Colonic mucosa (tissue), 4 donors: ENCODE measurements at regions not wholly inside any gene's neighbourhood (a gene's known extent, or its start where the extent isn't known, plus 50 kb on each side); places are given as distances from the start of the nearest gene placed in this dataset.

Experiments used
- DNase-seq: peaks from one replicate; pipeline ENCODE4 v3.0.0-alpha.2; 2020
- H3K27ac ChIP-seq: fragments of 200-600 bp; one replicate; pipeline ENCODE4 v1.8.0; 2021
- H3K27me3 ChIP-seq: fragments of 200-600 bp; one replicate; pipeline ENCODE4 v1.8.0; 2021
- H3K36me3 ChIP-seq: fragments of 200-600 bp; one replicate; pipeline ENCODE4 v1.8.0; 2021
- H3K4me1 ChIP-seq: fragments of 200-600 bp; one replicate; pipeline ENCODE4 v1.8.0; 2021; ENCODE audit warnings: mild to moderate bottlenecking
- H3K4me3 ChIP-seq: fragments of 200-600 bp; one replicate; pipeline ENCODE4 v1.8.0; 2021
- H3K9ac ChIP-seq, 2 donors: one replicate each; pipeline ENCODE4 v1.7.0; 2013; ENCODE audit warnings: control low read depth in 2 of 2, low read depth in 2 of 2, low read length in 2 of 2
- H3K9me3 ChIP-seq: fragments of 200-600 bp; one replicate; pipeline ENCODE4 v1.8.0; 2021
- intact Hi-C: fragments of 100-400 bp; cut with DNase I; formaldehyde crosslinking; loops from one replicate; pipeline ENCODE4 v1.14.1; 2022
- TF ChIP-seq, protein P1 (sequence below): fragments of 200-600 bp; IDR thresholded peaks from one replicate; pipeline ENCODE4 v1.8.0; 2022; ENCODE audit warnings: antibody characterized with exemption, mild to moderate bottlenecking
- donor health status: healthy.
- donor health status: DM: no; HTN: no; CAD: no.
- donor health status: DM: no; HTN: no; CAD: no.

DNA sequence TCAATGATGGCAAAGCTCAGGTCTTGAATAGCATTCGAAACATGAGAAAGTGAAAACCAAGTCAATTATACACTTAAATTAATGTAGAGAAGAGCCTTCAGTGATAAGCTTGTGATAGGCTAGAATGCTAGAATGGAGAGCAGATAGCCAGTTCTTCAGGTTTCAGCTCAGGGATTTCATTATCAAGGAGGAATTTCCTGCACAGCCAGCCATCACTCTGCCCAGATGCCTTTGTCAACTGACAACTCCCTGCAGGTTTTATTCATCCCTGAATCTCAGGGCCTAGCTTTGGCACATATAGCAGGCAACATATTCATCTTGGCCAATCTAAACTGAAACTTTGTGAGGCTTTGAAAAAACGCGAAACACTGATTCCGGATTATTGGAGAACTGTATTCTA, 199.3 kb upstream of the CDH6 start:
- no peaks in the 10 kb centered on the region for H3K9me3 ChIP-seq
- H3K9ac ChIP-seq: no peak overlapping the region
- TF ChIP-seq, protein P1, sequence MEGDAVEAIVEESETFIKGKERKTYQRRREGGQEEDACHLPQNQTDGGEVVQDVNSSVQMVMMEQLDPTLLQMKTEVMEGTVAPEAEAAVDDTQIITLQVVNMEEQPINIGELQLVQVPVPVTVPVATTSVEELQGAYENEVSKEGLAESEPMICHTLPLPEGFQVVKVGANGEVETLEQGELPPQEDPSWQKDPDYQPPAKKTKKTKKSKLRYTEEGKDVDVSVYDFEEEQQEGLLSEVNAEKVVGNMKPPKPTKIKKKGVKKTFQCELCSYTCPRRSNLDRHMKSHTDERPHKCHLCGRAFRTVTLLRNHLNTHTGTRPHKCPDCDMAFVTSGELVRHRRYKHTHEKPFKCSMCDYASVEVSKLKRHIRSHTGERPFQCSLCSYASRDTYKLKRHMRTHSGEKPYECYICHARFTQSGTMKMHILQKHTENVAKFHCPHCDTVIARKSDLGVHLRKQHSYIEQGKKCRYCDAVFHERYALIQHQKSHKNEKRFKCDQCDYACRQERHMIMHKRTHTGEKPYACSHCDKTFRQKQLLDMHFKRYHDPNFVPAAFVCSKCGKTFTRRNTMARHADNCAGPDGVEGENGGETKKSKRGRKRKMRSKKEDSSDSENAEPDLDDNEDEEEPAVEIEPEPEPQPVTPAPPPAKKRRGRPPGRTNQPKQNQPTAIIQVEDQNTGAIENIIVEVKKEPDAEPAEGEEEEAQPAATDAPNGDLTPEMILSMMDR: no peak
- intact Hi-C loops: no loop called here
- no peak overlapping the region for H3K27ac ChIP-seq
- H3K27me3 ChIP-seq: no peaks in the 10 kb centered on the region
- no peaks in the 10 kb centered on the region for H3K36me3 ChIP-seq
- no peak overlapping the region for H3K4me3 ChIP-seq
- no peaks in the 10 kb centered on the region for H3K4me1 ChIP-seq
- no peak for DNase-seq

GRCh38 chr5:30991462-30991861, 202.0 kb upstream of the CDH6 start:
- Histone ChIP-seq H3K27ac (no peak overlapping the region), H3K36me3 (no peaks in the 10 kb centered on the region), H3K27me3 (no peaks in the 10 kb centered on the region), H3K4me1 (no peaks in the 10 kb centered on the region), H3K9me3 (no peaks in the 10 kb centered on the region), H3K4me3 (no peak overlapping the region), H3K9ac (no peak overlapping the region)
- TF ChIP-seq, protein P1: no peak
- intact Hi-C loops: no loop called here
- DNase-seq: no peak

DNA sequence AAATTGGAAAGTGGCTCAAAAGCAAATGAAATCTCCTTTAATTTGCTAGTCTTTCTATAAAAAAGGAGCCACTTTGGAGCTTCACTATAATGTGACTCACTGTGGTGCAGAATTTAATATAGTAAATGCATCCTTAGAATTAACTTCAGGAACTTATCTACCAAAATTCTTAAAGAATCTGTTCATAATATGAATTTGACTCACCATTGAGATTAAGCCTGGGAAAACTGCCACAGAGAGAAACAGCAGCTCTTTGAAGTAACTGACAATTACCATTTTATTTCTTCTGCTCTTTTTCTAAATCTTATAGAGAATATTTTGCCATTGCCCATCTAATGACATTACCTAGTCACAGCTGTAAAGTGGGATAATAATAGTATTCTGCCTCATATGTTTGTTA, 211.9 kb upstream of the CDH6 start:
- DNase-seq: no peak
- Histone ChIP-seq H3K9ac (no peak overlapping the region), H3K4me3 (no peak overlapping the region), H3K27ac (no peak overlapping the region), H3K27me3 (no peaks in the 10 kb centered on the region), H3K9me3 (no peaks in the 10 kb centered on the region), H3K4me1 (no peaks in the 10 kb centered on the region), H3K36me3 (no peaks in the 10 kb centered on the region)
- TF ChIP-seq, protein P1: no peak
- intact Hi-C loops: no loop called here

DNA sequence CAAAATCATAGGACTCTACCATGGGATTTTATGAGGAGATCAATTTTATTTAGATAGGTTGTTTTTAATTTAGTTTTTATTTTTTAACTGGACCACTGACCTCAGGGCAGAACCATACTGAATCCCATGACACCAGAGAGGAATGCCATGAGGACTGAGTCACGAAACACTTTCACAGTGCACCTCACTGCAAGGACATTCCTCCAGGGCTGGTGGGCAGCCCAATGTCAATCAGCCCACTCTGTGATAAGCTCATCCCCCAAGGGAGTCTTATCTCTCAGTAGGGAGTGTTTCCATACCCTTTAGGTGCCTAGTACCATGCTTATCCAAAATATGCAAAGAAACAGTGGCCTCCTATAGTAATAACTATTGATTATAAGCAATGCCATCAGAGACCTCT, 224.5 kb upstream of the CDH6 start:
- intact Hi-C loops: no loop called here
- no peaks in the 10 kb centered on the region for H3K9me3 ChIP-seq
- DNase-seq: no peak
- H3K27ac ChIP-seq: no peak overlapping the region
- H3K4me3 ChIP-seq: no peak overlapping the region
- TF ChIP-seq, protein P1: no peak
- H3K27me3 ChIP-seq: no peaks in the 10 kb centered on the region
- H3K9ac ChIP-seq: no peak overlapping the region
- no peaks in the 10 kb centered on the region for H3K4me1 ChIP-seq
- H3K36me3 ChIP-seq: no peaks in the 10 kb centered on the region

DNA sequence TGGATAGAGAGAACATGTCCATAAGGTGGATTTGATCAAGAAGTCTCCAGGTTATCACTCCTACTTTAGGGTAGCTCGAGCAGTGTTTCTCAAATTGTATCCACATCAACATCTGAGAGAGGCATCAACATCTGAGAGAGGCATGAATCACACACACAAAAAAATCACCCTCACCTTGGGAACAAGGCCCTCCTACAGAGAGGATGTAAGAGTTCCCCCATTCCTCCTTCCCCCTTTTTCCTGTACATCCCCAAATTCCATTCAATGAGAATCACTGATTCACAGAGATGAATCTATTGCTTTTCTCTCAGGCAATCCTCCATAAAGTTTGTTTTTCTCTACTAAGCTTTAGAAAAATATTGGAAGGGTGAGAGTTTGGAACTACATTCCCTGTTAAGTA, 233.4 kb upstream of the CDH6 start:
- Histone ChIP-seq H3K4me1 (no peaks in the 10 kb centered on the region), H3K9ac (no peak overlapping the region), H3K27ac (no peak overlapping the region), H3K9me3 (no peaks in the 10 kb centered on the region), H3K27me3 (no peaks in the 10 kb centered on the region), H3K36me3 (no peaks in the 10 kb centered on the region), H3K4me3 (no peak overlapping the region)
- intact Hi-C loops: no loop called here
- TF ChIP-seq, protein P1: no peak
- no peak for DNase-seq

GRCh38 chr5:30959238-30959637, 234.2 kb upstream of the CDH6 start:
- H3K36me3 ChIP-seq: no peaks in the 10 kb centered on the region
- H3K9me3 ChIP-seq: no peaks in the 10 kb centered on the region
- no peak overlapping the region for H3K4me3 ChIP-seq
- TF ChIP-seq, protein P1: no peak
- no peak overlapping the region for H3K27ac ChIP-seq
- H3K27me3 ChIP-seq: no peaks in the 10 kb centered on the region
- no peaks in the 10 kb centered on the region for H3K4me1 ChIP-seq
- DNase-seq: no peak
- intact Hi-C loops: no loop called here
- no peak overlapping the region for H3K9ac ChIP-seq
